ENCODE measurements at regions not wholly inside any gene's neighbourhood (a gene's known extent, or its start where the extent isn't known, plus 50 kb on each side); places are given as distances from the start of the nearest gene placed in this dataset.
A peak's percentile ranks its signal among the peaks of the same experiment; 100 is the strongest.
"Not testable (repeated sequence)": the region's sequence is repeated elsewhere in the genome, so short reads cannot be mapped to it uniquely, and the experiment has no call there.

GRCh38 chrY:16715278-16715677, 1164.7 kb downstream of the CDY2B start:
- no peak for DNase-seq

GRCh38 chrY:16673102-16673787, 1206.8 kb downstream of the CDY2B start:
- DNase-seq, result no peak

- no peak for DNase-seq
These were observed 1211.6 kb downstream of the CDY2B start for GRCh38 chrY:16668402-16668801.

GRCh38 chrY:16662741-16663140, 1217.3 kb downstream of the CDY2B start:
- no peak for DNase-seq

GRCh38 chrY:16659340-16659739, 1220.7 kb downstream of the CDY2B start:
- DNase-seq, result no peak

GRCh38 chrY:16653971-16654370, 1226.0 kb downstream of the CDY2B start:
- DNase-seq, result no peak

- DNase-seq, result no peak
These were observed 1234.0 kb downstream of the CDY2B start for GRCh38 chrY:16645991-16646390.

GRCh38 chrY:16645449-16645848, 1234.6 kb downstream of the CDY2B start:
- DNase-seq, result no peak

GRCh38 chrY:16644270-16644800, 1235.7 kb downstream of the CDY2B start:
- DNase-seq, result no peak

- no peak for DNase-seq
These were observed 1240.2 kb downstream of the CDY2B start for GRCh38 chrY:16639777-16640176.

GRCh38 chrY:16638743-16639142, 1241.3 kb downstream of the CDY2B start:
- not testable (repeated sequence) for DNase-seq

GRCh38 chrY:16636254-16636653, 1243.8 kb downstream of the CDY2B start:
- no peak for DNase-seq

- no peak for DNase-seq
These were observed 1250.9 kb downstream of the CDY2B start for GRCh38 chrY:16629146-16629545.

- DNase-seq, result no peak
These were observed 1252.9 kb downstream of the CDY2B start for GRCh38 chrY:16627122-16627521.

GRCh38 chrY:16616201-16616975, 1263.6 kb downstream of the CDY2B start:
- DNase-seq, result no peak

GRCh38 chrY:16608679-16609078, 1271.3 kb downstream of the CDY2B start:
- no peak for DNase-seq

GRCh38 chrY:16602146-16602545, 1277.9 kb downstream of the CDY2B start:
- DNase-seq, result no peak

GRCh38 chrY:16601626-16602025, 1278.4 kb downstream of the CDY2B start:
- DNase-seq, result no peak

GRCh38 chrY:16572061-16572460, 1308.0 kb downstream of the CDY2B start:
- no peak for DNase-seq

GRCh38 chrY:16562491-16562890, 1317.5 kb downstream of the CDY2B start:
- peak; percentile 27 for DNase-seq

- DNase-seq, result no peak
These were observed 1358.0 kb downstream of the CDY2B start for GRCh38 chrY:16522021-16522420.

GRCh38 chrY:16502733-16503214, 1377.2 kb downstream of the CDY2B start:
- no peak for DNase-seq

- no peak for DNase-seq
These were observed 1389.3 kb downstream of the CDY2B start for GRCh38 chrY:16490706-16491105.

- no peak for DNase-seq
These were observed 1393.3 kb downstream of the CDY2B start for GRCh38 chrY:16486696-16487215.

Measured in hematopoietic multipotent progenitor cell treated with erythropoietin and hydrocortisone succinate and interleukin-3 and kit ligand, for 4 days (in vitro differentiated cells).